Activated gamma-delta T cell treated with Interleukin-2 at 50 U/mL for 16 hours (primary cell): ENCODE measurements at regions not wholly inside any gene's neighbourhood (a gene's known extent, or its start where the extent isn't known, plus 50 kb on each side); places are given as distances from the start of the nearest gene placed in this dataset.
"Not testable (repeated sequence)": the region's sequence is repeated elsewhere in the genome, so short reads cannot be mapped to it uniquely, and the experiment has no call there.

ENCODE experiments used
- DNase-seq: peaks from one replicate; pipeline ENCODE4 v3.0.0-alpha.2; 2020

- no peak for DNase-seq
These were observed 210.7 kb downstream of the EFCAB11 start for GRCh38 chr14:89743828-89744227.

GRCh38 chr14:89740241-89740640 is 214.3 kb downstream of the EFCAB11 start:
- DNase-seq, result no peak

GRCh38 chr14:89736881-89737280 is 217.6 kb downstream of the EFCAB11 start:
- no peak for DNase-seq

- DNase-seq, result no peak
These were observed 223.1 kb downstream of the EFCAB11 start for GRCh38 chr14:89731396-89731933.

- no peak for DNase-seq
These were observed 223.8 kb downstream of the EFCAB11 start for GRCh38 chr14:89730687-89731086.

- DNase-seq, result no peak
These were observed 225.6 kb downstream of the EFCAB11 start for GRCh38 chr14:89728964-89729363.

GRCh38 chr14:89726226-89726625 is 228.3 kb downstream of the EFCAB11 start:
- not testable (repeated sequence) for DNase-seq

- DNase-seq, result no peak
These were observed 229.9 kb downstream of the EFCAB11 start for GRCh38 chr14:89724628-89724960.

GRCh38 chr14:89723930-89724627 is 230.5 kb downstream of the EFCAB11 start:
- no peak for DNase-seq

GRCh38 chr14:89721956-89722355 is 232.6 kb downstream of the EFCAB11 start:
- no peak for DNase-seq

- peak; percentile 78 for DNase-seq
These were observed 233.5 kb downstream of the EFCAB11 start for GRCh38 chr14:89720741-89721729.

GRCh38 chr14:89720076-89720687 is 234.3 kb downstream of the EFCAB11 start:
- DNase-seq, result no peak

- DNase-seq, result no peak
These were observed 235.0 kb downstream of the EFCAB11 start for GRCh38 chr14:89719366-89720075.

GRCh38 chr14:89708982-89709625 is 245.4 kb downstream of the EFCAB11 start:
- DNase-seq, result no peak

GRCh38 chr14:89707086-89707485 is 247.4 kb downstream of the EFCAB11 start:
- no peak for DNase-seq

GRCh38 chr14:89702876-89703200 is 251.7 kb downstream of the EFCAB11 start:
- DNase-seq, result no peak

GRCh38 chr14:89702073-89702875 is 252.3 kb downstream of the EFCAB11 start:
- DNase-seq, result no peak

GRCh38 chr14:89701211-89702043 is 253.1 kb downstream of the EFCAB11 start:
- DNase-seq, result peak; percentile 79

- DNase-seq, result no peak
These were observed 253.7 kb downstream of the EFCAB11 start for GRCh38 chr14:89700801-89701200.

- no peak for DNase-seq
These were observed 255.5 kb downstream of the EFCAB11 start for GRCh38 chr14:89699071-89699470.
